Activated naive CD4-positive, alpha-beta T cell treated with Interleukin-2 at 50 U/mL for 16 hours (primary cell): ENCODE measurements at regions not wholly inside any gene's neighbourhood (a gene's known extent, or its start where the extent isn't known, plus 50 kb on each side); places are given as distances from the start of the nearest gene placed in this dataset.

Experiments used
- DNase-seq: peaks from one replicate; pipeline ENCODE4 v3.0.0-alpha.2; 2020

DNA sequence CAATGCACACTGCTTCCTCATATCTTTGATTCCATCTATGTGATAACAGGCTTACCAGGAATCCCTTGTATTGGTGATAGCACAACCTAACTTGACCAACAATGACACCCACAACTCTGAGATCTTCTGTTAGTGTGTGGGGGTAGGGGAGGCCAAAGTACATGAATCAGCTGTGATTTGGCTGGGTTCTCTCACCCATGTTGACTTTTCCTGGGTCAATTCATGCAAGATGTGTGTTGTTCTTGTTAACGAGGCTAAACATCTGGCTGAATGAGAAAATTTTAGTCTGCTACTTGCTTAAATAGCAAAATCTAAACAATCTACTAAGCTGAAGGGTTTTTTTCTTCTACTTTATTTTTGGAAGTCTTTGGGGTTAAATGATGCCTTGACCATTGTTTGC, 341.2 kb upstream of the SLC14A2 start:
- no peak for DNase-seq

GRCh38 chr18:45275367-45276113, 339.7 kb upstream of the SLC14A2 start:
- no peak for DNase-seq

DNA sequence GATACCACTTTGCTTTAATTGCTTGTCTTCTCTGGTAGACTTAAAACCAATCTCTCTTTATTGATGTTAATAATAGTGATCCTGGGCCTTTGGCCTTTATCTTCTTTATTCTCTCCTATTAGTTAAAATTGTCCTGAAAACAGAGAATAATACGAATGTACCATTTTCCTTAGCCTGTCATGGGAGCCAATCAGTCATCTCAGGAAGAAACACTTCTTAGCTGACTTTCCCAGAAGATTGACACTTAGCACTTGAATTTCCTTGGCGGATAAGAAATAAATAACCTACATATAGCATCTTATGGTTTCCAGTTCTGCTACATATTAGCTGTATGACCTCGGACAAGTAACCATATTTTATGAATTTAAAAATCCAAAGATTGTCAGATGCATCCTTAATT, 338.4 kb upstream of the SLC14A2 start:
- DNase-seq = no peak

GRCh38 chr18:45277908-45278307, 337.4 kb upstream of the SLC14A2 start:
- no peak for DNase-seq

DNA sequence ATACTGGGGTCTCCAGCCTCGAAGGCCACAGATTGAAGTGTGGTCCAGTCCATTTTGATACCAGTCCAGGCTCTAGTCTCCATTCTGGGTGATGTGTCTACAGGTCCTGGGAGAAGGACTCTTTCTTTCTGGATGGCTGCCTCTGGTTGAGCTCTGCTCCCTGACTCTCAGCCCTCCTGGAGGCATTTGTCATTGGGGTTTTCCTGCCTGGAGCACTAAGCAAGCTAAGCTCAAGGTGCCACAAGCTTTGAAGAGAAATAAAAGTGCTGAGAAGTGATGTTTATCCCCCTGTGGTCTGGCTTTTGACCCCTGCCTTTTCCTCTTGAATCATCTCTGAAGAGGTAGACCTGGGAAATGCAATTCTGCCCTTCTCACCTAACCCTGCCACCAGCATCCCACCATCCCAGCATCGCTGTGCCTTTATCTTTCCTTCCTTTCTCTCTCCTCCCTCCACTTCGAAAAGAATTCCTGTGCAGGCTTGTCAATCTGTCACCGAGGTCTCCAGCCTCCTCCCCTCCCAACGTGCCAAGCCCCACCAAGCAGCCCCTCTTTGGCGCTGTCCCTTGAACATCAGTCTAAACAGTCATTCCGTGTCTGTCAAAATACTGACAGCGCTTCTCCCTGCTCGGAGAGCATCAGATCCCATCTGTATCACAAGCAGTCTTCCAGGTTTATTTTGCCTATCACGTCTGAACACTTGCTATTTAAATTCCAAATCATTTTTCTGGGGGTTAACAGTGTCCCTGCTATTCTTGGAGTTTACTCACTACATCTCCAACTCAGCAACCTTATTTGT, 334.6 kb upstream of the SLC14A2 start:
- DNase-seq = no peak

GRCh38 chr18:45282101-45282812, 333.0 kb upstream of the SLC14A2 start:
- no peak for DNase-seq

GRCh38 chr18:45284174-45284573, 331.1 kb upstream of the SLC14A2 start:
- DNase-seq = no peak

- DNase-seq = no peak
Observed at GRCh38 chr18:45284851-45285250, 330.4 kb upstream of the SLC14A2 start.

DNA sequence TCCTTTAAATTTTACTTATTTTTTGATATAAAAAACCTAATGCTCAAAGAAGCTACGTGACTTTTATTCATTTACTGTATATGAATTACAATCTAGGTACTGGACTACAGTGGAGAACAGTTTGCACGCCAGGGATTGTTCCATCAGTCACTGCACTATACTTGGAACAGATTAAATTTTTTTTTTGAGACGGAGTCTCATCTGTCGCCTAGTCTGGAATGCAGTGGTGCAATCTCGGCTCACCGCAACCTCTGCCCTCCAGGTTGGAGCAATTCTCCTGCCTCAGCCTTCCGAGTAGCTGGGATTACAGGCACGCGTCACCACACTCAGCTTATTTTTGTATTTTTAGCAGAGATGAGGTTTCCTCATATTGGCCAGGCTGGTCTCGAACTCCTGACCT, 330.0 kb upstream of the SLC14A2 start:
- DNase-seq = no peak

DNA sequence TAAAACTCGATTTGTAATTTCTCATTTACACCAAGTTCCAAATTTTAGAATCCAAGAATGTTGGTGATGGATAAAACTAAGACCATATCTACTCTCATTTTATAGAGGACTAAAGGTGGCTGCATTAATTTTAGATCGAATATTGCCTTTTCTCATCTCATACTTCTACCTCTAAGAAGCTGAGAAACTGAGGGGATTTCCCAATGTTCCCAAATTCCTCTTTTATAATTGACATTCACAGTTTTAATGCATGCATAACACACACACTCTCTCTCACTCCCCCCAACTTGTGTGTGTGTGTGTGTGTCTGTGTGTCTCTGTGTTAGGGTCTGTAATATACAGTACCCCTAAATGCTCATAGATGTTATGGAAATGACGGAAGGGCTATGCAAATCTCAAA, 328.8 kb upstream of the SLC14A2 start:
- no peak for DNase-seq

- DNase-seq = no peak
Observed at GRCh38 chr18:45287531-45287930, 327.7 kb upstream of the SLC14A2 start.

GRCh38 chr18:45290364-45290763, 324.9 kb upstream of the SLC14A2 start:
- DNase-seq = no peak

DNA sequence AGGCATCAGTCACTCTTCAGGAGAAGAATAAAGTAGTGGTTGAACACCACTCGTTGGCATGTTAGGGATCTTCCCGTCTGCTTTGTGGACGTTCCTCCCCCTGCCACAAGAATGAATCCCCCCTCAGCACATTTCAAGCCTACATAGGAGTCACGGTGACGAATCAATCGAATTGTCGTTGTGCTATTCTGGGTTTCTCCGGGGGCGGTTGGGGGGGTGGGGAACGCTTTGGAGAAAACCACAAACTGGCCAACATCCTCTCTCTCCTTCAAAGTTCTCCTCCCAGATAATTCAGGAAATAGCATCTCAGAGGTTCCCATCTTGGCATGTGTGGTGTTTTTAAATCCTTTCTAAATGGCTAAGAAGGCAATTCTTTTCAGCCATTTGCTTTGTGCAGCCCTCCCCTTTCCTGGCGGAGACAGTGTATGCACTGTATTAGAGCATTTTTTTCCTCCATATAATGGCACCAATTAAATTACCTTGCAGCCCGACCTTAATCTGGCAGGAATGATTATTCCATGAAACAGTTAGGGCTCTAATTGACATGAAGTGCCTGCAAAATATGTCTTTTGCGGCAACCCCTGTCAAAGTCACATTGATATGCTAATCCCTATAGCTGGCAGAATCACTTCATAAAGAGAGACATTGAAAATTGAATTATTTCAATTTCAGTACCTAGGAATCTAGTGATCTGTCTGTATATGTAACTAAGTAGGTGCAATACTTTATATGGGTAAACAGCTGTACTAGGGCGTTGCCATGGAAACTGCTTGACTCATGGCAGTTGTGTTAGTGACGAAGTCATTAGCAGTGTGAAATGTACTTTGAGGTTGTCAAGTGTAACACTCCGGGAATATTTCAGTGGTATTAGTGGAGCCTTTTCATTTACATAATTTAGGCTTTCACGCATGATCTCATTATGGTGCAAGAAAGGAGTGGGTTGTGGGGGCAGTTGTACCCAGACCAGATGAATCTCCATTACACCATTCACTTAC, 323.4 kb upstream of the SLC14A2 start:
- DNase-seq = no peak

DNA sequence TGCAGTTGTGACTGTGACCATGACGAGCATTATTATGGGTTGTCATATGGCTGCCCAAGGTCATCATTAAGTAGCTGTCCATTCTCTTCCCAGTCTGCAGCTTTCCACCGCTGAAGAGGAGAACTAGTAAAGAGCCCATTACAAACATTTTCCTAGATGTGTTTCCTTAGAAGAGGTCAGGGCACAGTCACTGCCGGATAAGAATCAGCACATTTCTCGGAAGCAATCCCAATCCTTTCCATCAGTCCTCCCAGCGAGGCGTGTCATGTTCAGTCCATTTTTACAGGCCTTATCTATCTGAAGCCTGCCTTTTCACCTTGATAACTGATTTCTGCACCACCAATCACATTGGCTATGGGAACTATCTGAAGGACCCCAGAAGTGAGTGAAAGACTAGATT, 319.9 kb upstream of the SLC14A2 start:
- no peak for DNase-seq

DNA sequence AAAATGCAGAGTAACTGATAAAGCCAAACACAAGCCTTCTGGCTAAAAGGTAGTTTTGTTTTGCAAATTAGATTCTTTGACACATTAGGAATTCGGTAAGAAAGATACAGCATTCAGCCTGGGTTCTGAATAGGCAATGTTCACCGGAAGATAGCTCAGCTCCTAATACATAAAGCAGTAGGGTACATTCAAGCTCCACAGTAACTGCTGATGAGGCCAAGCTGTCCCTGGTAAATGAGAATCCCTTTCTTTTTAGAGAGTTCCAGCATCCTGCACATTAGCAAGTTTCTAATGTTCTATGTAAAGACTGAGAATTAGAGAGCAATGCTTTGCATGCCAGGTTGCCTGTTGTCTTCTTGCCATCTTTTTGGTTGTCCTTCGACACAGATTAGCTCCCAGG, 316.3 kb upstream of the SLC14A2 start:
- DNase-seq = no peak

DNA sequence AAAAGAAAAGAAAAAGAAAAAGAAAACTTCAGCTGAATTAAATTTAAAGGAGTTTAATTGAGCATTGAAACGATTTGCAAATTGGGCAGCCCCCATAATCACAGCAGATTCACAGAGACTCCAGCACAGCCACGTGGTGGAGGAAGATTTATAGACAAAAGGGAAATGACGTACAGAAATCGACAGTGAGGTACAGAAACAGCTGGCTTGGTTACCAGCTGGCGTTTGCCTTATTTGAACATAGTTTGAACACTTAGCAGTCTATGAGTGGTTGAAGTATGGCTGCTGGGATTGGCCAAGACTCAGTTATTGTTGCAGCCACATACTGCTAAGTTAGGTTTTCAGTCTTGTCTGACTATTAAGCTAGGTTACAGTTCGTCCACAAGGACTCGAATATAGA, 312.2 kb upstream of the SLC14A2 start:
- DNase-seq = no peak

GRCh38 chr18:45304558-45304957, 310.7 kb upstream of the SLC14A2 start:
- DNase-seq = no peak

DNA sequence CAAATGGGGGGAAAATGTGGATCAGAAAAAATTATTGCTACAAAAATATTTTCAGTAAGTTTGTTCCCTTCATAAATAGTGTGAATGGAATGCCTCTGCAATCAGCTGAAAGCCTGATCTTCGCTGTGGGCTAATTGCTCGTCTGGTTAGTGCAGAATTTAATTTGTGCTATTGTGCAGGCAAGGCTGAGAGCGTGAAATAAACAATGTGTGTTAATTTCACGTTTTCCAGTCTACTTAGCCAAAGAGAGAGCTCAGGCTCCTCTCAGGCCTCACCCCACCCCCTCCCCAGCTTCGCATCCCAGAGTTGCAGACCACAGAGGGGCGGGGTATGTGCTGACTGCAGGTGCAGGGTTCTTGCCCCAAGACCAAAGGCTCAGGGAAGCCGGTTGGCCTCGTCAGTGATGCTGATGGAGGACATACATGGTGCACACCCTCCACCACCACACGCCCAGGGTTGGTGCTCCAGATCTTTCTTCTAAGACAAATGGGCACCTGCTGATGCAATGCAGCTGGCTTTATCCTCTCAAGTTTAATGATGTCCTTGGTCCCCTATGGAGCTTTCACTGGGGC, 302.6 kb upstream of the SLC14A2 start:
- DNase-seq = no peak

GRCh38 chr18:45316127-45316526, 299.1 kb upstream of the SLC14A2 start:
- no peak for DNase-seq

DNA sequence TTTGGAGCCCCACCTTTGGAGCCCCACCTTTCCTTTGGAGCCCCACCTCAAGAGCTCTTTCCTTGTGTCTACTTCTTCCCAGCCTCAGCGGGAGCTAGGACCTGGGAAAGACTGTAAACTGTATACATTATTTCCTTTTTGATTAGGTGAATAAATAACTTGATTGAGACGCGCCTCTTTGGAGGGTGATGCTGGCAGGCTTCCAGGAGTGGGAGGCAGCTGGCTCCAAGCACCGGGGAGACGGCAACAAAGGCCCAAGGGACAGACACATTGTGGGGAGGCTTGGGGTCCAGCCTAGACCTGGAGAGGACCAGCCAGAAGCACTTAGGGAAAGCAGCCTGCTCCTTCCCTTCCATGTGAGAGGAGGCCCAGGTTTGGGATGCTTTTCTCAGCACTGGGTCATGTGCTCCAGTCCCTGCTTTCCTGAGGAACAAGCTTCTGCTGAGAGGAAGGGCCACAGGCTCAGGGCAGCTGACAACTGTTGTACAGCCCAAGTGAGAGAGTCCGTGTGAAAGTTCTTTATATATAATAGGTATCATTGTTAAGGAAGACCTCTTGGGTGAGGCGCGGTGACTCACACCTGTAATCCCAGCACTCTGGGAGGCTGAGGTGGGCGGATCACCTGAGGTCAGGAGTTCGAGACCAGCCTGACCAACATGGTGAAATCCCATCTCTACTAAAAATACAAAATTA, 297.2 kb upstream of the SLC14A2 start:
- no peak for DNase-seq

- no peak for DNase-seq
Observed at GRCh38 chr18:45320724-45321123, 294.6 kb upstream of the SLC14A2 start.

DNA sequence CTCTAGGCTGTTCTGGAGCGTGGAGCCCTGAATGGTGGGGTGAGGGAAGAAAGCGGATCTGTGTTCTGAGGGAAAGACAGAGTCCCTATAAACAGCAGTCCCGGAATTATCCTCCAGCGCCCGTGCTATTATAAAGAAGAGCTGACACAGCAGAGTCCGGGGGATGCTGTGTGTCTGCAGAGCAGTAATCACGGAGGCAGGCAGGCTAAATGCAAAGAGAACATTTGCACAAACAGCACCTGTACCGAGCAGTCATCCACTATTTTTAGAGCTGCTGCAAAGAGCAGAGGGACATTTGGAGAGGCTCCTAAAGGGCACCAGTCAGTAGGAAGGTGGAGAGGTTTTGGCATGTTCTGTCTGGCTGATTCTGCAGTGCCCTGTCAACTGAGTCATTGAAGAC, 293.8 kb upstream of the SLC14A2 start:
- no peak for DNase-seq
